Astrocyte (in vitro differentiated cells and primary cell): ENCODE measurements at regions not wholly inside any gene's neighbourhood (a gene's known extent, or its start where the extent isn't known, plus 50 kb on each side); places are given as distances from the start of the nearest gene placed in this dataset.

ENCODE experiments used
- DNase-seq: peaks from one replicate; pipeline ENCODE4 v3.0.0-alpha.2; 2010; ENCODE audit warnings: low read depth
- FAIRE-seq: peaks from 2 replicates; lab custom pipeline; 2011; peaks lifted over from hg19 to GRCh38; lab: Jason Lieb, UNC
- H2AFZ ChIP-seq: 2 replicates; pipeline ENCODE4 v1.6.0; 2012; ENCODE audit warnings: low read depth, low read length, inconsistent platforms
- H3K27ac ChIP-seq: 2 replicates; pipeline ENCODE4 v1.5.1; 2011; ENCODE audit warnings: low read depth, low read length, inconsistent platforms
- H3K27me3 ChIP-seq: 2 replicates; pipeline ENCODE4 v1.6.0; 2011; ENCODE audit warnings: low read length, inconsistent platforms; ENCODE audit not compliant: insufficient read depth
- H3K36me3 ChIP-seq: 2 replicates; pipeline ENCODE4 v1.5.1; 2011; ENCODE audit warnings: low read length, inconsistent platforms; ENCODE audit not compliant: insufficient read depth
- H3K4me1 ChIP-seq: 2 replicates; pipeline ENCODE4 v1.5.1; 2011; ENCODE audit warnings: low read length, inconsistent platforms; ENCODE audit not compliant: insufficient read depth
- H3K4me2 ChIP-seq: 2 replicates; pipeline ENCODE4 v1.6.0; 2012; ENCODE audit warnings: low read length, inconsistent platforms
- H3K4me3 ChIP-seq: 2 replicates; pipeline ENCODE4 v1.5.1; 2011; ENCODE audit warnings: low read depth, mild to moderate bottlenecking, low read length, inconsistent platforms; ENCODE audit not compliant: insufficient read depth
- H3K79me2 ChIP-seq: 2 replicates; pipeline ENCODE4 v1.6.0; 2012; ENCODE audit warnings: mild to moderate bottlenecking, low read length, inconsistent platforms; ENCODE audit not compliant: insufficient read depth
- H3K9ac ChIP-seq: 2 replicates; pipeline ENCODE4 v1.6.0; 2012; ENCODE audit warnings: mild to moderate bottlenecking, low read length, inconsistent platforms
- H3K9me3 ChIP-seq: 2 replicates; pipeline ENCODE4 v1.5.1; 2012; ENCODE audit warnings: low read depth, mild to moderate bottlenecking, low read length, inconsistent platforms; ENCODE audit not compliant: insufficient read depth
- H4K20me1 ChIP-seq: 2 replicates; pipeline ENCODE4 v1.6.0; 2012; ENCODE audit warnings: low read length, inconsistent platforms; ENCODE audit not compliant: insufficient read depth
- H3K27ac Mint-ChIP-seq: one replicate; pipeline ENCODE4 v1.8.0; 2021; ENCODE audit warnings: mild to moderate bottlenecking, mixed read lengths; ENCODE audit not compliant: unreplicated experiment
- H3K27me3 Mint-ChIP-seq: one replicate; pipeline ENCODE4 v1.8.0; 2021; ENCODE audit warnings: low read depth, mixed read lengths; ENCODE audit not compliant: unreplicated experiment
- H3K36me3 Mint-ChIP-seq: one replicate; pipeline ENCODE4 v1.8.0; 2021; ENCODE audit warnings: low read depth, mixed read lengths; ENCODE audit not compliant: unreplicated experiment
- H3K4me1 Mint-ChIP-seq: one replicate; pipeline ENCODE4 v1.8.0; 2021; ENCODE audit warnings: low read depth, mixed read lengths; ENCODE audit not compliant: unreplicated experiment
- H3K4me3 Mint-ChIP-seq: one replicate; pipeline ENCODE4 v1.8.0; 2021; ENCODE audit warnings: mild to moderate bottlenecking, moderate library complexity, mixed read lengths; ENCODE audit not compliant: unreplicated experiment
- H3K9me3 Mint-ChIP-seq: one replicate; pipeline ENCODE4 v1.8.0; 2021; ENCODE audit warnings: mild to moderate bottlenecking, mixed read lengths; ENCODE audit not compliant: unreplicated experiment
- EZH2 ChIP-seq: IDR thresholded peaks from 2 replicates; pipeline ENCODE4 v1.6.1; 2012; ENCODE audit warnings: mild to moderate bottlenecking, low read length, inconsistent platforms; ENCODE audit not compliant: insufficient read depth
- TF ChIP-seq, protein P1 (sequence below): IDR thresholded peaks from 2 replicates; pipeline ENCODE4 v1.5.1; 2011; ENCODE audit warnings: low read depth, mild to moderate bottlenecking, inconsistent platforms, low read length, moderate library complexity; ENCODE audit not compliant: insufficient read depth

GRCh38 chr20:56153926-56154325, 94.6 kb upstream of the MC3R start:
- no peak for FAIRE-seq
- Mint-ChIP-seq H3K4me3 (no peak overlapping the region), H3K9me3 (peaks cover 12% of the 10 kb centered on the region), H3K36me3 (no peaks in the 10 kb centered on the region), H3K27me3 (no peaks in the 10 kb centered on the region), H3K27ac (no peak overlapping the region), H3K4me1 (no peaks in the 10 kb centered on the region)
- H4K20me1 ChIP-seq = no peaks in the 10 kb centered on the region
- H3K9me3 ChIP-seq = peaks cover 3% of the 10 kb centered on the region
- no peak overlapping the region for H3K9ac ChIP-seq
- H3K4me1 ChIP-seq = no peaks in the 10 kb centered on the region
- no peak overlapping the region for H3K4me3 ChIP-seq
- H3K4me2 ChIP-seq = no peak overlapping the region
- no peak for DNase-seq
- no peaks in the 10 kb centered on the region for H3K79me2 ChIP-seq
- H2AFZ ChIP-seq = no peak overlapping the region
- no peaks in the 10 kb centered on the region for H3K36me3 ChIP-seq
- no peak overlapping the region for H3K27ac ChIP-seq
- no peak for TF ChIP-seq EZH2
- TF ChIP-seq, protein P1, sequence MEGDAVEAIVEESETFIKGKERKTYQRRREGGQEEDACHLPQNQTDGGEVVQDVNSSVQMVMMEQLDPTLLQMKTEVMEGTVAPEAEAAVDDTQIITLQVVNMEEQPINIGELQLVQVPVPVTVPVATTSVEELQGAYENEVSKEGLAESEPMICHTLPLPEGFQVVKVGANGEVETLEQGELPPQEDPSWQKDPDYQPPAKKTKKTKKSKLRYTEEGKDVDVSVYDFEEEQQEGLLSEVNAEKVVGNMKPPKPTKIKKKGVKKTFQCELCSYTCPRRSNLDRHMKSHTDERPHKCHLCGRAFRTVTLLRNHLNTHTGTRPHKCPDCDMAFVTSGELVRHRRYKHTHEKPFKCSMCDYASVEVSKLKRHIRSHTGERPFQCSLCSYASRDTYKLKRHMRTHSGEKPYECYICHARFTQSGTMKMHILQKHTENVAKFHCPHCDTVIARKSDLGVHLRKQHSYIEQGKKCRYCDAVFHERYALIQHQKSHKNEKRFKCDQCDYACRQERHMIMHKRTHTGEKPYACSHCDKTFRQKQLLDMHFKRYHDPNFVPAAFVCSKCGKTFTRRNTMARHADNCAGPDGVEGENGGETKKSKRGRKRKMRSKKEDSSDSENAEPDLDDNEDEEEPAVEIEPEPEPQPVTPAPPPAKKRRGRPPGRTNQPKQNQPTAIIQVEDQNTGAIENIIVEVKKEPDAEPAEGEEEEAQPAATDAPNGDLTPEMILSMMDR = no peak
- no peaks in the 10 kb centered on the region for H3K27me3 ChIP-seq

DNA sequence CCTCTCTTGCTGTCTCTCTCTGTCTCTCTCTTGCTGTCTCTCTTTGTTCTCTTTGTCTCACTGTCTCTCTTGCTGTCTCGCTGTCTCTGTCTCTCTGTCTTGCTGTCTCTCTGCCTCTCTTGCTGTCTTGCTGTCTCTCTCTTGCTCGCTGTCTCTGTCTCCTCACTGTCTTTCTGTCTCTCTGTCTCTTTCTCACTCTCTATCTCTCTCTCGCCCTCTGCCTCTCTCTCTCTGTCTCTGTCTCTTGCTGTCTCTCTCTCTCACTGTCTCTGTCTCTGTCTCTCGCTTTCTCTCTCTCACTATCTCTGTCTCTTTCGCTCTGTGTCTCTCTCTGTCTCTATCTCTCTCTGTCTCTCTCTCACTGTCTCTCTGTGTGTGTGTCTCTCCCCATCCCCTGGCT, 92.9 kb upstream of the MC3R start:
- Histone ChIP-seq H3K9ac (no peak overlapping the region), H3K79me2 (no peaks in the 10 kb centered on the region), H4K20me1 (no peaks in the 10 kb centered on the region), H3K4me3 (no peak overlapping the region), H3K4me1 (no peaks in the 10 kb centered on the region), H2AFZ (no peak overlapping the region), H3K9me3 (peaks cover 5% of the 10 kb centered on the region), H3K36me3 (no peaks in the 10 kb centered on the region), H3K4me2 (no peak overlapping the region), H3K27me3 (no peaks in the 10 kb centered on the region), H3K27ac (no peak overlapping the region)
- no peaks in the 10 kb centered on the region for H3K27me3 Mint-ChIP-seq
- no peak for DNase-seq
- H3K4me3 Mint-ChIP-seq = no peak overlapping the region
- no peak overlapping the region for H3K27ac Mint-ChIP-seq
- H3K36me3 Mint-ChIP-seq = no peaks in the 10 kb centered on the region
- no peak for FAIRE-seq
- peaks cover 12% of the 10 kb centered on the region for H3K9me3 Mint-ChIP-seq
- no peak for TF ChIP-seq EZH2
- TF ChIP-seq, protein P1 = no peak
- no peaks in the 10 kb centered on the region for H3K4me1 Mint-ChIP-seq

DNA sequence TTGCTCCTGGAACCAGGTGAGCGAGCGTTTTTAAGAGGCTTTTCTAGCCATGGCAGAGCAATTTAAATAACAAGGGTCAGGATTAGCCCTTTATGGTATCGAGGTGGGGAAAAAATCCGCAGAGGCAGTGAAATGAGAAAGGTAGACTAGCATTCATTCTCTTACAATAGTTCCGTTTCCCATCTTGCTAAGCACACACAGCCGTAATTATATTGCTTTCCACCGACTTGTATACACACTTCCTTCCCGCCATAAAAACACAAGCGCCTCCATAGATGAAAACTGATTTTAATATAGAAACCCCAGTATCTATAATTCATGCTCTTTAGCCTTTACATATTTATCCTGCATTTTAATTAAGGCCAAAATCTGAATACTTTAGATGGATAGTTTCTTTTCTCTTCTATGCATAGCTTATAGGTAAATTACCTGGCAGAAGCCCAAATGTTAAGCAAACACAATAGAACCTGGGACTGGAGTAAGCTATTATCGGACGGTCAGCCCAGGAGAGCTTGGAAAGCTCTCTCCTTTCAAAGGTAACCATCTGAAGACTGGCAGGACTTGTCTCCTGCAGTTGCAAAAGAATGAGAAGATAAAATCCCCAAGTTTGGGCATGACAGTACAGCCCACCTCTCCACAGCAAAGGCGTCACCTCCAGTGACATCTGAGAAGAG, 90.9 kb upstream of the MC3R start:
- H3K9me3 ChIP-seq = peaks cover 5% of the 10 kb centered on the region
- peaks cover 12% of the 10 kb centered on the region for H3K9me3 Mint-ChIP-seq
- FAIRE-seq = no peak

More for the DNA sequence above, 90.9 kb upstream of the MC3R start:
- no peak overlapping the region for H3K4me3 Mint-ChIP-seq
- H3K4me1 ChIP-seq = no peaks in the 10 kb centered on the region
- no peaks in the 10 kb centered on the region for H3K36me3 ChIP-seq
- H2AFZ ChIP-seq = no peak overlapping the region
- no peaks in the 10 kb centered on the region for H3K79me2 ChIP-seq
- no peak for DNase-seq
- no peak overlapping the region for H3K4me2 ChIP-seq
- H3K4me3 ChIP-seq = no peak overlapping the region
- no peak overlapping the region for H3K27ac ChIP-seq
- H4K20me1 ChIP-seq = no peaks in the 10 kb centered on the region
- H3K27ac Mint-ChIP-seq = no peak overlapping the region
- no peaks in the 10 kb centered on the region for H3K36me3 Mint-ChIP-seq
- no peaks in the 10 kb centered on the region for H3K27me3 Mint-ChIP-seq
- H3K4me1 Mint-ChIP-seq = no peaks in the 10 kb centered on the region
- TF ChIP-seq EZH2 = no peak
- TF ChIP-seq, protein P1 = no peak
- H3K27me3 ChIP-seq = no peaks in the 10 kb centered on the region
- H3K9ac ChIP-seq = no peak overlapping the region
